ENCODE measurements at regions not wholly inside any gene's neighbourhood (a gene's known extent, or its start where the extent isn't known, plus 50 kb on each side); places are given as distances from the start of the nearest gene placed in this dataset.

- DNase-seq (ENCODE audit: low read depth in 2 of 2): no peak
Measured at GRCh38 chr21:35268817-35269216, 219.7 kb upstream of the RUNX1 start.

DNA sequence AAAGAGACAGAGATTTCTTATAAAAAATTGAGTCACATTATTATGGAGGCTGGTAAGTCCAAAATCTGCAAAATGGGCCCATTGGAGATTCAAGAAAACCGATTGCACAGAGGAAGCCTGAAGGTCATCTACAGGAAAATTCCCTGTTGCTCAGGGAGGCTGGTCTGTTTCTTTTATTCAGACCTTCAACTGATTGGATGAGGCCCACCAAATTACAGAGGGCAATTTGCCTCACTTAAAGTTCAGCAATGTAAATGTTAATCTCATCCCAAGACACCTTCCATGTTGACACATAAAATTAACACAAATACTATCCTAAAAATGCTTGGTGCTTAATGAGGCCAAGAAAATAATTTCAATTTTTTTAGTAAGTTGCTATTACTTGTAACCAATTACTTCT, 219.2 kb upstream of the RUNX1 start:
- no peak for DNase-seq (ENCODE audit: low read depth in 2 of 2)

- no peak for DNase-seq (ENCODE audit: low read depth in 2 of 2)
Measured at GRCh38 chr21:35266546-35266945, 217.4 kb upstream of the RUNX1 start.

DNA sequence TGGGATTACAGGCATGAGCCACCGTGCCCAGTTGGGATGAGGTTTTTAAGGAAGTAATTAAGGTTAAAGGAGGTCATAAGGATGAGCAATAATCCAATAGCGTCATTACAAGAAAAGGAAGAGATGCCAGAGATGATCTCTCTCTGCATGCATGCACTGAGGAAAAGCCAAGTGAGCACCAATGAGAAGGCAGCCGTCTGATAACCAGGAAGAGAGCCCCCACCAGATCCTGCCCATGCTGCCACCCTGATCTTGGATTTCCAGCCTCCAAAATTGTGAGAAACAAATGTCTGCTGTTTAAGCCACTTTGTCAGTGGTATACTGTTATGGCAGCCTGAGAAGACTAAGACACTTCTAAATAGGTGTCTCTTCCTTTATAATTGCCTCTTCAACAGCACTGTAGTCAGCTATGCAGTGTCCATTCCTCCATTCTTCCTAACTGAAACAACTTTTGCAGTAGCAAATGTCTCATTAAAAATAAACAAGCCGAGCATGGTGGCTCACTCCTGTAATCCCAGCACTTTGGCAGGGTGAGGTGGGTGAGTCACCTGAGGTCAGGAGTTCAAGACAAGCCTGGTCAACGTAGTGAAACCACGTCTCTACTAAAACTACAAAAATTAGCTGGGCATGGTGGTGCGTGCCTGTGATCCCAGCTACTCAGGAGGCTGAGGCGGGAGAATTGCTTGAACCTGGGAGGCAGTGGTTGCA, 216.2 kb upstream of the RUNX1 start:
- DNase-seq (ENCODE audit: low read depth in 2 of 2): no peak

- DNase-seq (ENCODE audit: low read depth in 2 of 2): no peak
Measured at GRCh38 chr21:35259457-35259856, 210.4 kb upstream of the RUNX1 start.

DNA sequence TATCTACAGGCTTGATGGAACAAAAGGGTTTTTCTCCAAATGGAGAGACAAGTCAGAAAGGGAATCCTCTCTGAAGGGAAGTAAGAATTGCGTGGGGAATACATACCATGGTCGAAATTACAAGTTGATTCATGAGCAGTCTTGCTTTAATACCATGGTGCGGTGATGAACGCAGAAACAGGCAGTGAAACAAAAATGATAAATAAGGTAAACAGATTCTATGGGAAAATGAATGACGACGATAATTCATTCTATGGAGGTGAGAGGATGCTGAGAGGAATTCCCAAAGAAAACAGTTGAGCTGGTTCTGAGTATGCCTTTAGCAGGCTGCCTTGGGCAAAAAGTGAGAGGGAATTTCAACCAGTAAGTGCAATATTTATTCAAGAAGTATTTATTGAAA, 209.4 kb upstream of the RUNX1 start:
- no peak for DNase-seq (ENCODE audit: low read depth in 2 of 2)

DNA sequence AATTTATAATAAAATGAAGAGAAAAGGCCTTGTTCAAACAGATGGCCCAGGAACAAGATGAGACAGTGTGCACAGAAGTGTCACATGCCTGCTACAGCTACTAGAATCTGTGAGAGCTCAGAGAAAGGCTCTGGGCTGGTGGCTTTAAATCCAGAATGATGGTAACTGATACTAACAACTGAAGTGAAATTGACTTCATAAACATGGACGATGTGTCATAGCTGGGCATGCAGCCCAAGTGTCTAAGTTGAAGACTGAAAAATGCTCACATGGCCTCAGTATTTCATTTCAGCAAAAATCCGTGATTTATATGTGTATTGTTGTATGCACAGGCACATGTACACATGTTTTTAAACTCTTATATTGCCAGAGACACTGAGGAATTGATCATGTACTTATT, 208.3 kb upstream of the RUNX1 start:
- no peak for DNase-seq (ENCODE audit: low read depth in 2 of 2)

GRCh38 chr21:35256468-35256988, 207.4 kb upstream of the RUNX1 start:
- DNase-seq (ENCODE audit: low read depth in 2 of 2): no peak

DNA sequence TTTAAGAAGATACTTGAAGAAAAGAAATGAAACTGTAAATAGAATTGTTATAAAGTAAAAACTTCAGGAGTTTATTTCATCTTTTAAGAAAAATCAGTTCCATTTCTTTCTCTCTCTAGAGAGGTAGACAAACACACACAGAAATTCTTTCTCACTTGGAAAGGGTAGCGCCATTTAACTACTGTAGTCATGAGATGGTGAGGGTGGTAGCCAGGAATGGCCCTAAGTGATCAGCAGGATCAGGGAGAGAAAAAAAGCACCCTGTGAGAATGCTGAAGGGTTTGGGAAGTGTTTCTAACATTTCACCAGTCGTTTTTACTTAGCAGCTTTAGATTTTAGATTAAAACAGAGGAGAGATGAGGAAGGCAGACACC, 205.7 kb upstream of the RUNX1 start:
- no peak for DNase-seq (ENCODE audit: low read depth in 2 of 2)

DNA sequence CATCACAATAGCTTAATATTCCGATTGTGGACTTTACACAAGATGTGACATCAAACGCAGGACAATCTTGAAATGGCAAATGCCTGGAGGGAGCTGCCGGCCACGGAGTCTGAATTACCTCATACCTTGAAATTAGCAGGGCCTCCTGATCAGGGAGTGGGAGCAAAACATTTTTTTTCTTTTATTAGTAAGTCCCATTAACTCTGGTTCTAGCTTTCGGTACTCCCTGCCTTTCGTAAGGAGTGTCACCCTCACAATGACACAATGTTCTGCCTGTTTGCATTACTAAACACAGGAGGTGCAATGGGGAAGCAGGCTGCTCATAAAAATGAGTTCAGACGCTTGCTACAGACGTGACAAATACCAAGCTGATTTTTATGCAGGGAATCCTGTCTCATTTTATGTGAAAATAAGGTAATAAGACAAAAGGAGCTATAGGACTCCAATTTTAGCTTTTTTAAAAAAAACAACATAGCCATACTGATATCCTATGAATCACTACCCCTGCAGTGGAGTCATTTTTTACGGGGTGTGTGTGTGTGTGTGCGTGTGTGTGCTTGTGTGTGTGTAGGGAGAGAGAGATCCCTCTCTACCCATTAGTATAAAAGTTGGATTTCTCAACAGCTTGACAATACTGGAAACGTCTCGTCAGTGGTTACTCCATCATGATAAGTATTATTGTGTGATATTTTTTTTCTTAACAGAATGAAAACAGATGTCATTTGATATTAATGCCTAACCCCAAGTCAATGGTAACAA, 205.1 kb upstream of the RUNX1 start:
- no peak for DNase-seq (ENCODE audit: low read depth in 2 of 2)

- DNase-seq (ENCODE audit: low read depth in 2 of 2): no peak
Measured at GRCh38 chr21:35252831-35253230, 203.7 kb upstream of the RUNX1 start.

DNA sequence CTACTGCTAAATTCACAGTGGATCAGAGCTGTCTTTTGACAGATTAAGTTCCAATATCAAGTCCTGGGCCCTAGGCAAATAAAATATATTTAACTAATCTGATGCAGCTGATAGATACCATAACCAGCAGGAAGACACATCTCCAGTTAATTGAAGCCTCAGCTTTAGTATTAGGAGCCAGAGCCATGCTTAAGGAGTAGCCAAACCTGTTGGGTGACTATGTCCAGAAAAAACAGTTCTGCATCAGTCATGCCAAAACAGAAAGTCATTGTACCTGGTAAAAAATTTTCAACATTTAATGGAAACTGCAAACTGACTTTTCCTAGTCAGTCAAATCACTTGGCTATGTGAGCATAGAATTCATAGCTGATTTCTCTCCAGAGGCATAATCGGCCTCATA, 200.5 kb upstream of the RUNX1 start:
- no peak for DNase-seq (ENCODE audit: low read depth in 2 of 2)

DNA sequence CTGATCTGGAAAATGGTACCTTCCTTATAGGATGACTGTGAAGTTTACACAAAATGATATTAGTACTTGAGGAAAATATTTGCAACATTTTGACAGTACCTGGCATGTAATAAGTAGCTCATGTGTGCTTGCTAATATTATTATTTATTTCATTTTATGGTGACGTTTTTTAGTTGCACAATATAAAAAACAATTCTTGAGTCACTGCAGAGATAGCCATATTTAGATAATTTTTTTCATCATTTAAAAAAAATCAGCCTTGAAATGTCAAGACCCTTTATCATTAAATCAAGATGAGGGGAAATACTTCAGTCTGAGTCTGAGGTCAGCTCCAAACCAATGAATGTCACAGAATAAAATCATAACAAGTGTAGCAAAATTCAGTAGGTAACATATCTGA, 196.8 kb upstream of the RUNX1 start:
- DNase-seq (ENCODE audit: low read depth in 2 of 2): no peak

DNA sequence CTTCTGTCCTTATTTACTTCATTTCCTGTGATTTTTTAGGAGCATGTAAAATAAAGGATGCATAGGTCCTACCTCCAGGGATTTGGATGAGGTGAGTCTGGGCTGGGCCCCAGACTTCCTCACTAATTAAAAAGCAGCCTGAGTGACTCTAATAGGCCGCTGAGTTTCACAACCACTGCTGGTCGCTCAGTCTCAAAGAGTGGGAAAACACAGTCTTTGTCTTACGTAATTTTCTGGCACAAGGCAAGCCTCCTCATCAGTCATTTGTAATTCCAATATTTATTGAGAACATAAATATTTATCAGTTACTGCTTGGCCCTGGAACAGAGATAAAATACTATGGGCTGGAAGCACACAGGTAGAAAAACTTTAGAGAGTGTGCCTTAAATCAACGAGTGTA, 195.4 kb upstream of the RUNX1 start:
- DNase-seq (ENCODE audit: low read depth in 2 of 2): no peak

GRCh38 chr21:35243171-35243570, 194.1 kb upstream of the RUNX1 start:
- no peak for DNase-seq (ENCODE audit: low read depth in 2 of 2)

DNA sequence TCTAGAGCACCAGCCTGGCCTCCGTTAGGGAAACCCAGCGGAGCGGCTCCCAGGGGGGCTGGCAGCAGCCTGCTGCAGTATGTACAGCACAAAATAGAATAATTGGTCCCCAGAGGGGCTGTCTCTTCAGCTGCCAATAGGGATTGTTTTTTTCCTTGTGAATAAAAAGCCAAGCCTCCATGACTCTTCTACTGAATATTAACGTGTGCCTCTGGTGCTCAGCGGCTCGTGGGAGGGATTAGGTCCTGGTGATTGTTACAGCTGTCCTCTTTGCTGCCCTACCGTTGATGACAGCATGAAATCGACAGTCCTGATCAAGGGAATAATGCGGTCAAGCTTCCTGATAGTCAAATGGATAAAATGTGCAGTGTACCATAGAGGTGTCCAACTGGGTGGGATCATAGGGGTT, 190.7 kb upstream of the RUNX1 start:
- DNase-seq (ENCODE audit: low read depth in 2 of 2): no peak

DNA sequence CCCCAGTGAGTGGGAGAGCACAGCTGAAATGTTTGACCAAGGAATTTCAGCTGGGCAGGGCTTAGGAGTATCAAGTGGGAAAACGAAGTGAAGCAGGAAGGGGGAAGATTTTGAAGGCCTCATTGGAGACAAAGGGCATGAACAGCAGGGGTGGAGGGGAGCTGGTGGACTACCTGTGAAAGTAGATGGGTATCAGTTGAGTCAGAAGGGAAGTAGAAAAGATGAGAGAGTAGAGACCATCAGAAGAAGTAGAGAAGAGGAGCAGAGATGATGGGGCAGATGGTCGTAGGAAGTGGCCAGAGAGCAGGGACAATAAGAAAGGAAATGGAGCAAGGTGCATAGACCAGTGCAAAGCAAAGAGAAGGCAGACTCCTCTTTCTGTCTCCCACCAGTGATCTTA, 189.0 kb upstream of the RUNX1 start:
- no peak for DNase-seq (ENCODE audit: low read depth in 2 of 2)

DNA sequence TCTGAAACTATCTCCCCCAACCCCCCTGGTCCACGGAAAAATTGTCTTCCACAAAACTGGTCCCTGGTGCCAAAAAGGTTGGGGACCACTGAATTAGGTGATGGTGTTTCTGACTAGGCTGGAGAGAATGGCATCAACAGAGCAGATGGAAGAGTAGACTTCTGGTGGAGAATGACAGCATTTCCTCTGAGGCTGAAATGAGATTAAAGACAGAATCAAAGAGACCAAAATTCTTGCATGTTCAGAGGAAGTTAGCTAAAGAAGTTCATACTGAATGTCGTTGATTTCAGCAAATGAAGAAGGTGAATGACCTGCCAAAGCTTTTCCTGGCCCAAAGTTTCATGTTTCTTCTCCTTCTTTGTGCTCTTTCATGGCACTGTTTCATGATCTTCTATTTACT, 188.2 kb upstream of the RUNX1 start:
- DNase-seq (ENCODE audit: low read depth in 2 of 2): no peak

- no peak for DNase-seq (ENCODE audit: low read depth in 2 of 2)
Measured at GRCh38 chr21:35236090-35236489, 187.0 kb upstream of the RUNX1 start.

GRCh38 chr21:35234725-35235124, 185.6 kb upstream of the RUNX1 start:
- DNase-seq (ENCODE audit: low read depth in 2 of 2): no peak

GRCh38 chr21:35233756-35234155, 184.7 kb upstream of the RUNX1 start:
- no peak for DNase-seq (ENCODE audit: low read depth in 2 of 2)

- DNase-seq (ENCODE audit: low read depth in 2 of 2): no peak
Measured at GRCh38 chr21:35232545-35233176, 183.6 kb upstream of the RUNX1 start.

GRCh38 chr21:35231090-35231489, 182.0 kb upstream of the RUNX1 start:
- no peak for DNase-seq (ENCODE audit: low read depth in 2 of 2)

Measured in stimulated activated CD8-positive, alpha-beta memory T cell treated with anti-CD3 and anti-CD28 coated beads, Interleukin-7, amount 100 ng/mL, for 1 hour (primary cell).